Dedifferentiated amniotic fluid mesenchymal stem cell (primary cell): ENCODE measurements at regions not wholly inside any gene's neighbourhood (a gene's known extent, or its start where the extent isn't known, plus 50 kb on each side); places are given as distances from the start of the nearest gene placed in this dataset.

Experiments used
- DNase-seq: peaks from one replicate; pipeline ENCODE4 v3.0.0-alpha.2; 2016; ENCODE audit errors: extremely low spot score

DNA sequence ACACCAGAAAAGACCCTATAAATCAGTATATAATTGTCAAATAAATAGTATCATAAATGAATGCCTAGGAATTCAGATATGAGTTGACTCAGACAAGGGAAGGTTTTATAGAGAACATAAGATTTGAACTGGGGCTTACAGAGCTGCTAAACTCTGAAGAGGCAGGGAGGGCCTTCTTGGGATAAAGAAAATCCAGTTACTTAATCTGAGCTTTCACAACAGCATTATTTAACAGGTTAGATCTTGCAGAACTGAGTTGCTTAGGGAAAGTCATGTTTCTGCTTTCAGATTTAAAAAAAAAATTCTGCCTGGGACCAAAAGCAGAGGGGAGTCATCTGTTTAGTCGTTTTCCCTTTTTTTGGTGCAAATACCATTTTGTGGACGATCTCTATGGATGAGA is 594.8 kb upstream of the FZD8 start:
- DNase-seq: no peak

DNA sequence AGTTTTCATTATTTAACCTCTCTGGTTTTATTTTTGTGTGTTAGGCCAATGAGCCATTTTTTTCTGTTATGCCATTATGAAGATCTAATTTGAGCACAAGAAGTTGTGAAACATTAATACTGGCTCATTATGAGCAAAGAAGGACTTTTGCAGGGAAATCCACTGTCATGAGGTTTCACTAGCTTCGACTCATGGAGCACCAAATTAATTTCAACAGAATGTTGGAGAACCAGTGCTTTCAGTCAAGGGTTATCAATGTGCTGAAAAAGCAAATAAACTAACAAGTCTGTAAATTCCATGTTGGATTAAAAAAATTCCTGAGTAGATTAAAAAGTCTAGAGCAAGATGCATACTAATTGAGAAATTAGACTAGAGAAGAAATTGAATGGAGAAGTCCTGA is 594.2 kb upstream of the FZD8 start:
- DNase-seq: no peak

DNA sequence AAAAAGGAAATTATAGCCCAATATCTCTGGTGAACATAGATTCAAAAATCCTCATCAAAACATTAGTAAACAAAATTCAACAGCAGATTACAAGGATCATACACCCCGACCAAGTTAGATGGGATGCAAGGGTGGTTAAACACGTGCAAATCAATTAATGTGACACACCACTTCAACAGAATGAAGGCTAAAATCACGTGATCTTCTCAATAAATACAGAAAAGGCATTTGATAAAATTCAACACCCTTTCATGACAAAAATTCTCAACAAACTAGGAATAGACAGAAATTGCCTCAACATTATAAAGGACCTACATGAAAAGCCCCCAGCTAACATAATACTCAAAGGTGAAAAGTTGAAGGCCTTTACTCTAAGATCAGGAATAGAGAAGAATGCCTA is 590.8 kb upstream of the FZD8 start:
- no peak for DNase-seq

DNA sequence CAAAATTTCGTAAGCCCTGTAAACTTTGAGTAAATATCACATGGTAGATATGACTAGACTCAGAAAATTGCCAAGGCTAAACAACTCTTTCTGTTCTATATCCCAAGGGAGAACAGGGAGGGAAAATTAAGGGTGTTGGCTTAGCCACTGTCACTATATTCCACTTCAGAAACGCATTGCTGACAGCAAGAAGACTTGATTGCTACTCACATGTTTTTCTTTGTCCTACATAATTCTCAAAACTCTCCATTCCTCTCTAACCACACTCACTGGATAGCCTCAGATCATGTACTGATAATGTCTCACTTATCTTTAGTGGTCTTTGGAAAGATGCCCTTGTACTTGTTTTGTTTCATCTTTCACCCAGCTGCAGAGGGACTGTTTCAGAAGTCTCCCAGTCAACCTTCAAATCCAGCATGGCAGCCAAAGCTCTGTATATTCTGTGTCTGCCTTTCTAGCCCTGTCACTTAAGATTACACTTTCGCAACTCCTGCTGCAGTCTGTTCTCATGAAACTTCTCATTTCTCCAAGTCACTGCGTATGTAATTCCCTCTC is 582.4 kb upstream of the FZD8 start:
- DNase-seq: peak; percentile 20

GRCh38 chr10:36221101-36221500 is 579.0 kb upstream of the FZD8 start:
- no peak for DNase-seq

- DNase-seq: no peak
Measured at GRCh38 chr10:36220151-36220550, 578.1 kb upstream of the FZD8 start.

DNA sequence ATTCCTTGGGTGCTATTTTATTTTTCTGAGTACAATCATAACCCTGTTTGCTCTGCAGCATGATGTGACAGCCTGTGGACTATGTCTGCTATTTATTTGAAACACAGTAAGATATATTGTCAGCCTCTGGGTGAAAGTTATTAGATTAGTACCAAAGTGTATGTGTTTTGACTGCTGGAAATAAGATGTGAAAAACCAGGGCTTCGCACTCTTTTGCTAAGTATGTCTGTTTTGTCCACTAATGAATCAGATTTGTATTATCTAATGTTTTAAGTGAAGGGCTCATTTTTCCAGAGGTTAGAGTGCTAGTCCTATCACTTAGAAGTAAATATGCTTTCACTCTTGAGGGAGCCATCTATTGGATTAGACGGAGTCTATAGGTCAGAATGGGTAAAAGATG is 569.8 kb upstream of the FZD8 start:
- no peak for DNase-seq

DNA sequence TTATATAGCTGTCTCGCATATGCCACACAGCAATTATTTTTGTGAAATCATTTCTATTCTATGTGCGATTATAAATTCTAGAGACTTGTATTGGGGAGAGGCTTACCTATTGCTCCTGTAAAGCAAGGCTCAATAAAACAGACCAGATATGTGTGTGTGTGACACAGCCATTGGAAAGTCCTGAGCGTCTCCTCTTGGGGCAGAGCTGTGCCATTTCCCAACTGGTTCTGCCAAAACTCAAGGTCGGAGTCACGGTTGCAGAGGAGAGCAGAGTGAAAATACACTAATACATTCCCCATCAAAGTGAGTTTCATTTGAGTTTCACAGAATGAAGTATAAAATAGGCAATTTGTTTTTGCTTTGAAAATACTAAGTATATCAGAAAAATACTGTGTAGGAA is 567.4 kb upstream of the FZD8 start:
- no peak for DNase-seq

DNA sequence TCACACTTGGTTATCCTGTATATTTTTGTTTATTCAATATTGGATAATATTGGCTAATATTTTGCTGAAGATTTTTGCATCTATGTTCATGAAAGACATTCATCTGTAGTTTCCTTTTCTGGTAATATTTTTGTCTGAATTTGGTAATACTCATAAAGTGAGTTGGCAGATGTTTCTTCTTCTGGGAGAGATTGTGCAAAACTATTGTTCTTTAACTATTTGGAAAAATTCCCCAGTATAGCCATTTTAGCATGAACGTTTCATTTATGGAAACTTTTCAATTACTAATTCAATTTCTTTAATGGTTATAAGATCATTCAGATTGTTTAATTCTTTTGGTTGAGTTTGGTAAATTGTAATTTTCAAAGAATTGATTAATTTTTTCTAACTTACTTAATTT is 560.8 kb upstream of the FZD8 start:
- DNase-seq: no peak

DNA sequence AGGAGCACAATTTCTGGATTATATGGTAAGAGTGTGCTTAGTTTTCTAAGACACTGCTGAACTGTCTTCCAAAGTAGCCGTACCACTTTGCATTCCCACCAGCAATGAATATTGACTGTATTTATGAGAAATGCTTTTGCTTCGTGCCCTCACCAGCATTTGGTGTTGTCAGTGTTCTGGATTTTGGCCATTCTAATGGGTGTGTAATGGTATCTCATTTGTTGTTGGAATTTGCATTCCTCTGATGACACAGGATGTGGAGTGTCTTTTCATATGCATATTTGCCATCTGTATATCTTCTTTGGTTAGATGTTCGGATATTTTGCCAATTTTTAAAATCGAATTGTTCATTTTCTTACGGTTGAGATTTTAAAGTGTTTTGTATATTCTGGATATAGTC is 558.5 kb upstream of the FZD8 start:
- no peak for DNase-seq

- no peak for DNase-seq
Measured at GRCh38 chr10:36198322-36198721, 556.2 kb upstream of the FZD8 start.

GRCh38 chr10:36195364-36195763 is 553.3 kb upstream of the FZD8 start:
- DNase-seq: no peak

GRCh38 chr10:36194276-36194675 is 552.2 kb upstream of the FZD8 start:
- no peak for DNase-seq

DNA sequence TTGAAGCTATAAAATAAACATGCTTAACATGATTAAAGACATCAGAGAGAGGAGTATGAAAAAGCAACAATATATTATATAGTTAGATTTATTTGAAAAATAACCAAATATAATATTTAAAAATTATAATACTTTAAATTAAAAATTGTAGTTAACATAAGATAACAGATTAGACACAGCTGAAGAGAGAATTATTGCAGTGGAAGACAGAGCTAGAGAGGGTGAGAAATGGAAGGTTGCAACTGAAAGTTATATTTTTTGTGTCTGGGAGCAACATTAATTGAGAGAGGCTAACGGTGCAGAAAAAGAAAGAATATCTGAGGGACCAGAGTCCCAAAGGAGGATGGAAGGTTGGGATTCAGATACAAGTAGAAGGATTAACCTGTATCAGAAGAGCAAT is 548.9 kb upstream of the FZD8 start:
- no peak for DNase-seq

DNA sequence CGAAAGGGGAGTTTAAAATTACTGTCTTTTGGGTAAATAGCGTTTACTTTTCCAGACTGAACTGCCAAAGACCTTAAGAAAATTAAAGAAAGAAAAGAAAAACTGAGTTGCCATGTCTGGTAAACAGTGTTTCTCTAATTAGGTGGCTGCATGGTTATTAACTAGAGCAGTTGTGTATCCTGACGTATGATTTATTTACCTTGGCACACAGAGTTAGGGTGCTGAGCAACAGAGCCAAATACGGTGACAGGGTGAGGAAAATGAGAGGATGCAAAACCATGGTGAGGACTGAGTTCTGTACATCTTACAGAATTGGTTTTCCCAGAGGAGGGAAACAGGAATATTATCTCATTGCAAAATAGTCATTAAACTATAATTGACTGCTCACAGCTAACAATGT is 546.4 kb upstream of the FZD8 start:
- no peak for DNase-seq

DNA sequence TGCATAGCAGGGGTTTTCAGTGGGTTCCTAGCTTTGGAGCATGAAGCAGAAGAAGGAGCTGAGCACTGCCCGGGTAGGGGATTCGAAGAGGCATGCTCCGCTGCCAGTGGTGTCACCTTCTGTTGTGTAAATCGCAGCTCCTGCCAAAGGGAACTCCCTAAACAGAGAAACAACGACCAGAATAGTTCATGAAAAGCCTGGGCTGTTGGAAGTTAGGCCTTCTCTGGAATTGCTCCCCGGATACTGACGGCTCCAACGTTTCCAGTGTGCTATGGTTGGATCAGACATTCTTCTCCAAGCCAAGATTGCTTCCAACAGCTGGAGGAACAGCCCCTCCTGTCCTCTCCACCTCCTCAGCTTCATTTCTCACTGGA is 546.0 kb upstream of the FZD8 start:
- DNase-seq: no peak

GRCh38 chr10:36187380-36188079 is 545.4 kb upstream of the FZD8 start:
- DNase-seq: no peak

DNA sequence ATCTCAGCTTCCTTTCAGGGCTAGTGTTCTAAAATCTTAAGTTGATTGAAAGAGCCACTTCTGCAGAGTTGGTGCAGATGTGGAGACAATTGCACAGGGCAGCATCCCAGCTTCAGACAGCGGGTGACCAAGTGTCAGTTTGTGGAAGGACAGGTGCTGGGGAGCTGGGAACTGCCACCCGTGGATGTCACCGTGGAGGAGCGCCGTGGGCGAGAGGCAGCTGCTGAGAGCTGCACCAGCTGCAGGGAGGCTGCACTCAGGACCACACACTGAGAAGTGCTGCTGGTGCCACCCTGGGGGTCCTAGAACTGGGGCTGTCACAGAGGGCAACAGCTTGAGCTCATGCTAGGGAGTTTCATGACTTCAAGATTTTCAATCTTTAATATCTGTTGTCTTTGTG is 543.0 kb upstream of the FZD8 start:
- DNase-seq: no peak

- DNase-seq: no peak
Measured at GRCh38 chr10:36183726-36184125, 541.6 kb upstream of the FZD8 start.

- DNase-seq: no peak
Measured at GRCh38 chr10:36183056-36183455, 541.0 kb upstream of the FZD8 start.

DNA sequence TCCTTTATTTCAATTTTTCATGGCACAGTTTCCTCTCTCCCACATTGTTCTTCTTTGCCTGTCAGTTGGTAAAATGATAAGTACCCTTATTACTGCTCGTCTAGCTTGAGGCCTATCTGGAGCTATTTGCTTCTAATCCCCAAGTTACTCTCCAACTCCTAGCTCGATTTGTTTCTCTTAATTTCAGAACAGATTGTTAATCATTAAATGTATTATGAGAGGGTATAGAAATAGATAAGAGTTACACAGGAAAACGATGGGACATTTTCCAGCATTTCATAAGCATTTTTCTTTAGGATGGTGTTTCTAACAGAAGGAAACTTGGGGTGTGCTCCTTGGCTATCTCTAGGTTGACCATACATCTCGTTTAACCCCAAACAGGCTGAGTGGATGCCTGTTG is 540.5 kb upstream of the FZD8 start:
- no peak for DNase-seq

GRCh38 chr10:36182179-36182566 is 540.1 kb upstream of the FZD8 start:
- DNase-seq: no peak

GRCh38 chr10:36181426-36182178 is 539.5 kb upstream of the FZD8 start:
- no peak for DNase-seq
